Ovary (tissue), 7 donors: ENCODE measurements at regions not wholly inside any gene's neighbourhood (a gene's known extent, or its start where the extent isn't known, plus 50 kb on each side); places are given as distances from the start of the nearest gene placed in this dataset.

Experiments used
- DNase-seq, 5 donors: peaks; one replicate each; pipeline ENCODE4 v3.0.0-alpha.2; 2019 to 2020
- H3K27ac ChIP-seq, 2 donors: fragments of 200-600 bp; one replicate each; pipeline versions ENCODE4 v1.5.1 to v1.8.0; 2019 to 2022
- H3K27me3 ChIP-seq: fragments of 200-600 bp; one replicate; pipeline ENCODE4 v1.8.0; 2022
- H3K36me3 ChIP-seq: fragments of 200-600 bp; sonication (generic); one replicate; pipeline ENCODE4 v1.5.1; 2019
- H3K4me1 ChIP-seq: one replicate; pipeline ENCODE4 v1.8.1; 2013; ENCODE audit warnings: mild to moderate bottlenecking, moderate library complexity; ENCODE audit not compliant: insufficient read depth
- H3K4me3 ChIP-seq: fragments of 200-600 bp; sonication (generic); one replicate; pipeline ENCODE4 v1.5.1; 2017
- H3K9me3 ChIP-seq, 2 donors: fragments of 200-600 bp in 1 of 2; sonication (generic) in 1 of 2; one replicate each; pipeline versions ENCODE4 v1.5.1 to v1.8.1; 2013 to 2019; ENCODE audit warnings: mild to moderate bottlenecking in 1 of 2, moderate library complexity in 1 of 2
- EP300 ChIP-seq: sonication (generic); formaldehyde crosslinking; IDR thresholded peaks from one replicate; pipeline ENCODE4 v1.6.1; 2017; ENCODE audit warnings: antibody characterized with exemption
- POLR2A ChIP-seq: fragments of 450-650 bp; IDR thresholded peaks from one replicate; pipeline ENCODE4 v1.6.1; 2017; ENCODE audit warnings: antibody characterized with exemption, mild to moderate bottlenecking, moderate library complexity
- WGBS, 3 donors: extraction: QIAGEN DNeasy Blood & Tissue Kit in 1 of 3; methylation state at CpG; one replicate each; pipeline versions ENCODE4 v1.1.5 to v1.1.7; 2013 to 2017; 5-methylcytosine and 5-hydroxymethylcytosine counted together
- intact Hi-C, 4 donors: fragments of 100-400 bp; cut with DNase I; formaldehyde crosslinking; loops; one replicate each; pipeline versions ENCODE4 v1.11.0 to v1.15.1; 2022 to 2023
- TF ChIP-seq, protein P1 (sequence below), 3 donors: fragments of 450-650 bp in 2 of 3; fragments of 200-600 bp in 1 of 3; IDR thresholded peaks; one replicate each; pipeline versions ENCODE4 v1.5.1 to v1.8.0; 2016 to 2022; ENCODE audit warnings: antibody characterized with exemption in 3 of 3, mild to moderate bottlenecking in 1 of 3
- donor health status: DM: no; HTN: no; CAD: no; lungs with moderate emphysema.
- donor health status: DM: no; HTN: no; CAD: no.
- donor health status: Bipolar disorder and iron deficiency.
- donor health status: DM: no; HTN: no; CAD: no.
- donor health status: DM: yes; HTN: yes; CAD: no.

DNA sequence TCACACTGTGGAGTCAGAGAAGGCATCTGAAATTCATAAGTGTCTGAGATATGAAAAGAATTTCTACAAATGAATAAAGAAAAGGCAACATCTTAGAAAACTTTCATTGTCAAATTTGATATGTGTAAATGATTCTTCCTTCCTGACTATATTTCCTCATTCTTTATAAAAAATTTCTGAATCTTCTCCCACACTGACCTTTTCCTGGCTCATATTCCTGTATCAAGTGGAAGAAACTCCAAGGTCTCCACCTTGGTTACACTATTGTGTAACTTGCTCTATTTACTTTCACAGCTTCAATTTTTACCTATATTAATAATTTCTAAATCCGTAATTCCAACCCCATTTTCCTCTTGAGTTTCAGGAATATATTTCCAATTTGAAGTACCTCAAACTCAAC lies 93.5 kb upstream of the FBXL7 start:
- Histone ChIP-seq H3K4me3 (no peak overlapping the region), H3K9me3 (no peaks in the 10 kb centered on the region), H3K4me1 (no peaks in the 10 kb centered on the region), H3K36me3 (no peaks in the 10 kb centered on the region), H3K27me3 (no peaks in the 10 kb centered on the region), H3K27ac (no peak overlapping the region)
- TF ChIP-seq POLR2A (no peak), EP300 (no peak)
- TF ChIP-seq, protein P1, sequence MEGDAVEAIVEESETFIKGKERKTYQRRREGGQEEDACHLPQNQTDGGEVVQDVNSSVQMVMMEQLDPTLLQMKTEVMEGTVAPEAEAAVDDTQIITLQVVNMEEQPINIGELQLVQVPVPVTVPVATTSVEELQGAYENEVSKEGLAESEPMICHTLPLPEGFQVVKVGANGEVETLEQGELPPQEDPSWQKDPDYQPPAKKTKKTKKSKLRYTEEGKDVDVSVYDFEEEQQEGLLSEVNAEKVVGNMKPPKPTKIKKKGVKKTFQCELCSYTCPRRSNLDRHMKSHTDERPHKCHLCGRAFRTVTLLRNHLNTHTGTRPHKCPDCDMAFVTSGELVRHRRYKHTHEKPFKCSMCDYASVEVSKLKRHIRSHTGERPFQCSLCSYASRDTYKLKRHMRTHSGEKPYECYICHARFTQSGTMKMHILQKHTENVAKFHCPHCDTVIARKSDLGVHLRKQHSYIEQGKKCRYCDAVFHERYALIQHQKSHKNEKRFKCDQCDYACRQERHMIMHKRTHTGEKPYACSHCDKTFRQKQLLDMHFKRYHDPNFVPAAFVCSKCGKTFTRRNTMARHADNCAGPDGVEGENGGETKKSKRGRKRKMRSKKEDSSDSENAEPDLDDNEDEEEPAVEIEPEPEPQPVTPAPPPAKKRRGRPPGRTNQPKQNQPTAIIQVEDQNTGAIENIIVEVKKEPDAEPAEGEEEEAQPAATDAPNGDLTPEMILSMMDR (IDR thresholded peaks at IDR 0.05): no peak
- intact Hi-C loops: no loop called here
- WGBS, 3 donors: 77 to 92% (median 85%) methylated on average over 1 of the region's 1 CpG
- no peak for DNase-seq

DNA sequence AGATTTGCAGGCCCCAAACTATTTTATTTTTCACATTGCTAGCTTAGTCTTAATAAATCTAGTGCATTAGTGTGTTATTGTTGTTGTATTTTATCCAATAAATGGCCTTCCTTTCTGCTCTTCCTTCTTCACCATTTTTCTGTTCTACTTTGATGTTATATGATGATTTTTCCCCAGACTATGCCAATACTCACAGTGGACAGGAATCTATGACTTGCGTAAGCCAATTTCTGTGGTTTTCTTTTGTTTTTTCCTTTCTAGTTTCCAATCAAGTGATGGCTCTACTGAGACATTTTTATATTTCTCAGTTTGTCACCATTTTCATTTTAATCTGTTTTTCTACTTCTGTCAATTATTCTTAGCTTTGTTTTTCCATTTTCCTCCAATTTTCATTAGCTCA lies 106.8 kb upstream of the FBXL7 start:
- Histone ChIP-seq H3K27me3 (no peaks in the 10 kb centered on the region), H3K4me1 (peaks cover 2% of the 10 kb centered on the region), H3K36me3 (no peaks in the 10 kb centered on the region), H3K9me3 (no peaks in the 10 kb centered on the region), H3K4me3 (no peak overlapping the region), H3K27ac (no peak overlapping the region)
- no peak for TF ChIP-seq EP300
- TF ChIP-seq POLR2A: no peak
- TF ChIP-seq, protein P1 (IDR thresholded peaks at IDR 0.05): no peak
- intact Hi-C loops: no loop called here
- DNase-seq: no peak
- WGBS, 3 donors: 92 to 98% (median 95%) methylated on average over 1 of the region's 1 CpG

DNA sequence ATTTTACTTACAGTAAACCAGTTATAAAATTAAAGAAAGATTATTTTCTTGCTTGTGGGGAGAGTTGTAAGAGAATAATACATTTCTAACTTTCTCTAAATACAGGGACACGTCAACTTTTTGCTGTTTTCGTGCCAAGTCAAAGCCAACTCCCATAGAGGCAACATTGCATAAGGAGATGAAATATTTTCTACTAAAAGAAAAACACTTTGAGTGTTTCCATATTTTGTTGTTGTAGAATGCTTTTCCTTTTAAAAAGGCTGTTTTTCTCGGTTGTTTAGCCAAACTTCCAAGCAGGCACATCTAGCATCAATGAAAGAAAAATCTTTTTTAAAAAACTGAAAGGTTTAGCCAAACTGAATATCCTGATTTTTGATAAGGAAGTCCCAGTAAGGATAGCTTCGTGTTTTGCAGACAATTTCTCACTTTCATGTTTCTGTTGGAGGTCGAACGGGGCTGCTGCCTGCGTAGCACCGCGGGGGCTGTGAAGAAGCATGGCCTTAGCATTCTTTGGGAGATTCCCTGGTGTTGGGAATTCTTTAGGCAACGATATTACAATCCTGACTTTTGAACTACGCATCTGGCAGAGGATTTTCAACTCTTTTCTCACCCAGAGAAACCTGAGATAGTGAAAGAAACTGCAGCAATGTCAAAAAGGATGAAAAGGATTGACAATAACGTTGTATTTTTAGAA lies 108.1 kb upstream of the FBXL7 start:
- H3K4me3 ChIP-seq: no peak overlapping the region
- intact Hi-C loops: no loop called here
- H3K4me1 ChIP-seq: peaks cover 2% of the 10 kb centered on the region
- no peaks in the 10 kb centered on the region for H3K9me3 ChIP-seq
- no peaks in the 10 kb centered on the region for H3K27me3 ChIP-seq
- no peak for DNase-seq
- 5 to 12% (median 9%) methylated on average over 12 of the region's 12 CpGs for WGBS, 3 donors
- TF ChIP-seq, protein P1 (IDR thresholded peaks at IDR 0.05): no peak
- TF ChIP-seq EP300 (no peak), POLR2A (no peak)
- H3K36me3 ChIP-seq: no peaks in the 10 kb centered on the region
- H3K27ac ChIP-seq: peak overlapping the region in 1 of 2 donors; percentile 39

DNA sequence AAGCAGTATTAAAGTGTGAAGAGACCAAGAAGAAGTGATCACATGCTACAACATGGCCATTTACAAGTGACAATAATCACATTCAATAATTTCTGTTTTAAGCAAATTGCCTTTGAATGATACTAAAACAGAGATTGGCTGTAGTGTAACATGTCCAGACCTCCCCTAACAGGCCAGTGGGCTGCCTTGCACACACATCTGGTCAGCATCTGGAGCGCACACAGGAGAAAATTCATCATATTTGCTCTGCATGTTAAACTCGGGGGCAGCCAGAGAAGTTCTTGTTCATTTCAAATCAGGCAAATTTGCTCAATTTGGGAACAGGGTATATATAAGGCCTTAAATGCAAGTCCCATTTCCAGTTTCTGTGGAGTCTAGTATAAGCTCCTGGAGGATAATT lies 111.1 kb upstream of the FBXL7 start:
- intact Hi-C loops: no loop called here
- H3K36me3 ChIP-seq: no peaks in the 10 kb centered on the region
- no peak for TF ChIP-seq EP300
- TF ChIP-seq, protein P1 (IDR thresholded peaks at IDR 0.05): no peak
- TF ChIP-seq POLR2A: no peak
- WGBS, 3 donors: 41 to 49% (median 48%) methylated on average over 2 of the region's 2 CpGs
- no peak overlapping the region for H3K4me3 ChIP-seq
- no peak overlapping the region for H3K27ac ChIP-seq
- H3K27me3 ChIP-seq: no peaks in the 10 kb centered on the region
- peaks cover 2% of the 10 kb centered on the region for H3K4me1 ChIP-seq
- no peak for DNase-seq
- H3K9me3 ChIP-seq: no peaks in the 10 kb centered on the region
